ENCODE measurements at regions not wholly inside any gene's neighbourhood (a gene's known extent, or its start where the extent isn't known, plus 50 kb on each side); places are given as distances from the start of the nearest gene placed in this dataset.
A peak's percentile ranks its signal among the peaks of the same experiment; 100 is the strongest.
"Not testable (repeated sequence)": the region's sequence is repeated elsewhere in the genome, so short reads cannot be mapped to it uniquely, and the experiment has no call there.

DNA sequence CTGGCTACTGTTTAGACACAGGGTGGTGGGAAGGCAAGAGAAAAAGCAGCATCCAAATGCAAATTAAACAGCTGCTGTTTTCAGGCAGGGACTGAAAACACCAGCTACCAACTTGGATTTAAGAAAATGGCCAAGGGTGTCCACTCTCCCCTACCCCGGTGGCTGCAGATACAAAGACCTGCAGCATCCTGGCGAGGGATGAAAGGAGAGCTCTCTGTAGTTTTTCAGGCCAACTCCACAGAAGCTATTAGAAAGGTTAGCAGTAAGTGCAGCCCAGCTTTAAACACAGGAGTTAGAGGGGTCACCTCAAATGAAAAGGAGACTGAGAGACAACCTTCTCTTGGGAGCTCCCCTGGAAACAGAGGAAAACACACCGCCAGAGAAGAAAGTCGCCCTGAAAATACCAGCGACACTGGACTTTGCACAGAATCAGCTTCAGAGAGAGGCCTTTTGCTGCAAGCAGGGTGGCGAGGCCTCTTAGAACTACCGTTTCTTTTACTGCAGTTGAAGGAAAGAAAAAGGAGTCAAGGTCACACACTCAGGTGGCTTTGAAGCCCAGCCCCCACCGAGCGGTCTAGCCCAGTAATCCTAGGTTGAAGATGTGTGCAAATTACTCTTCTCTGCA lies 74.4 kb upstream of the TIAM1 start:
- Histone ChIP-seq H3K4me3 (ENCODE audit: low read length) (no peak overlapping the region), H3K9me3 (ENCODE audit: control insufficient read depth, low read depth, low read length) (no peaks in the 10 kb centered on the region), H3K36me3 (ENCODE audit: control insufficient read depth, insufficient read depth, low read length) (no peaks in the 10 kb centered on the region), H3K4me1 (ENCODE audit: control insufficient read depth, insufficient read depth, low read length) (no peaks in the 10 kb centered on the region), H3K27me3 (ENCODE audit: control insufficient read depth, insufficient read depth, low read length) (no peaks in the 10 kb centered on the region), H3K27ac (ENCODE audit: low read length) (no peak overlapping the region)
- WGBS (ENCODE audit: insufficient coverage, low lambda C conversion rate), result no CpG with 5 or more reads among the region's 9 CpGs
- no peak for DNase-seq

- H3K4me1 ChIP-seq (ENCODE audit: control insufficient read depth, insufficient read depth, low read length); H3K27me3 ChIP-seq (ENCODE audit: control insufficient read depth, insufficient read depth, low read length); H3K36me3 ChIP-seq (ENCODE audit: control insufficient read depth, insufficient read depth, low read length); H3K4me3 ChIP-seq (ENCODE audit: low read length); H3K9me3 ChIP-seq (ENCODE audit: control insufficient read depth, low read depth, low read length); H3K27ac ChIP-seq (ENCODE audit: low read length); DNase-seq: not testable (repeated sequence)
- 100% methylated on average over 1 of the region's 3 CpGs for WGBS (ENCODE audit: insufficient coverage, low lambda C conversion rate)
Observed at GRCh38 chr21:31417214-31417613, 73.2 kb upstream of the TIAM1 start.

- Histone ChIP-seq H3K27ac (ENCODE audit: low read length) (no peak overlapping the region), H3K4me1 (ENCODE audit: control insufficient read depth, insufficient read depth, low read length) (no peaks in the 10 kb centered on the region), H3K9me3 (ENCODE audit: control insufficient read depth, low read depth, low read length) (no peaks in the 10 kb centered on the region), H3K4me3 (ENCODE audit: low read length) (no peak overlapping the region), H3K27me3 (ENCODE audit: control insufficient read depth, insufficient read depth, low read length) (no peaks in the 10 kb centered on the region), H3K36me3 (ENCODE audit: control insufficient read depth, insufficient read depth, low read length) (no peaks in the 10 kb centered on the region)
- no peak for DNase-seq
- no CpG with 5 or more reads among the region's 2 CpGs for WGBS (ENCODE audit: insufficient coverage, low lambda C conversion rate)
Observed at GRCh38 chr21:31416465-31416864, 72.4 kb upstream of the TIAM1 start.

DNA sequence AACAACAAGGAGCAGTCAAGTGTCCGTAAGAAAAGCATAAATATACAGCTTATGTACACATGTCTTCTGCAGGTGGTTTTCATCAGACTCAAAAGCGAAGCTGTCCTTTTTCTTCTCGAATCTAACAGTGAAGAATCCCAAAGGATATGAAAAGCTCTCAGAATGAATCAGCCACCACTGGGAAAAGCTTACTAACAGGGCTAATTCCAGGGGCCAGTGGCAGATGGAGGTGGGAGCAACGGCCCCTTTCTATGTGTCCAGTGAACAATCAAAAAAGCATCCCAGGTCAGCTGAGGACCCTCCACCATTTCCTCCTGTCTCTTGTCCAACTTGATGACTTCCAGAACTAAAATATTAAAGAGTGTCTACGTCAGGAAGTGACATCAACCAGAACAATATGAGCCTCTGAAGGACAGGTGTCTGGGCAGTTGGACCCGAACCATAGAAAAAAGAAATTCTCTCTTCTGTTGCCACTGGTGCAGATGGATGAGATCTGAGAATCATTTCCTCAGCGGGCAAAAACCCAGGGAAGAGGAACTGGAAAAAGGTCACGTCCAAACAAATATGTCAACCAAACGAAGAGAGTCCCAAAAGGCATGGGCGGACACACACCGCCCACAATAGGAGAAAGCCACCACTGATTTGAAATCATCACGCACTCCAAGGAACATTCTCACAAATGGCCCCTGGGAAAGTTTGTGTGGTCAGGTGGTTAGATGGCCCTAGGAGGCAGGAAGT lies 70.4 kb upstream of the TIAM1 start:
- WGBS (ENCODE audit: insufficient coverage, low lambda C conversion rate), result 90% methylated on average over 2 of the region's 12 CpGs
- Histone ChIP-seq H3K27me3 (ENCODE audit: control insufficient read depth, insufficient read depth, low read length) (no peaks in the 10 kb centered on the region), H3K36me3 (ENCODE audit: control insufficient read depth, insufficient read depth, low read length) (no peaks in the 10 kb centered on the region), H3K4me3 (ENCODE audit: low read length) (no peak overlapping the region), H3K27ac (ENCODE audit: low read length) (no peak overlapping the region), H3K9me3 (ENCODE audit: control insufficient read depth, low read depth, low read length) (no peaks in the 10 kb centered on the region), H3K4me1 (ENCODE audit: control insufficient read depth, insufficient read depth, low read length) (no peaks in the 10 kb centered on the region)
- DNase-seq, result no peak

DNA sequence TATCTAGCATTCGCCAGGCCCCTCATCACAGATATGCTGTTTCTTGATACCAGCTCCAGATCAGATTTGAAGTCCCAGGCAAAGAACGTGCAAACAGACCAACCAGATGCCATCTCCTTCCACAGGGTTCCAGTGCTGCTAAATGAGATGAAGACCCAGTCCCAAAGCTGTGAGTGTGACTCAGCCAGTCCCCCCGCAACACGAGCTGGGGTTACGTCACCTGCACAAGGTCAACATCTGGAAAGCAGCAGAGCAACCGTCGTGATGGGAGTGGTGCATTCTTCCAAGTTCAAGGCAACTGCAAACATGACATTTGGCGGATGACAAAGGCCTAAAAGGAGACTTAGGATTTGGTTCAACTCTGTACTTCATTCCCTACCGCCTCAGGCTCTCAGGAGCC lies 69.6 kb upstream of the TIAM1 start:
- no peaks in the 10 kb centered on the region for H3K27me3 ChIP-seq (ENCODE audit: control insufficient read depth, insufficient read depth, low read length)
- H3K4me3 ChIP-seq (ENCODE audit: low read length), result no peak overlapping the region
- H3K36me3 ChIP-seq (ENCODE audit: control insufficient read depth, insufficient read depth, low read length), result no peaks in the 10 kb centered on the region
- no peaks in the 10 kb centered on the region for H3K4me1 ChIP-seq (ENCODE audit: control insufficient read depth, insufficient read depth, low read length)
- no peak for DNase-seq
- no peaks in the 10 kb centered on the region for H3K9me3 ChIP-seq (ENCODE audit: control insufficient read depth, low read depth, low read length)
- H3K27ac ChIP-seq (ENCODE audit: low read length), result no peak overlapping the region
- no CpG with 5 or more reads among the region's 9 CpGs for WGBS (ENCODE audit: insufficient coverage, low lambda C conversion rate)

DNA sequence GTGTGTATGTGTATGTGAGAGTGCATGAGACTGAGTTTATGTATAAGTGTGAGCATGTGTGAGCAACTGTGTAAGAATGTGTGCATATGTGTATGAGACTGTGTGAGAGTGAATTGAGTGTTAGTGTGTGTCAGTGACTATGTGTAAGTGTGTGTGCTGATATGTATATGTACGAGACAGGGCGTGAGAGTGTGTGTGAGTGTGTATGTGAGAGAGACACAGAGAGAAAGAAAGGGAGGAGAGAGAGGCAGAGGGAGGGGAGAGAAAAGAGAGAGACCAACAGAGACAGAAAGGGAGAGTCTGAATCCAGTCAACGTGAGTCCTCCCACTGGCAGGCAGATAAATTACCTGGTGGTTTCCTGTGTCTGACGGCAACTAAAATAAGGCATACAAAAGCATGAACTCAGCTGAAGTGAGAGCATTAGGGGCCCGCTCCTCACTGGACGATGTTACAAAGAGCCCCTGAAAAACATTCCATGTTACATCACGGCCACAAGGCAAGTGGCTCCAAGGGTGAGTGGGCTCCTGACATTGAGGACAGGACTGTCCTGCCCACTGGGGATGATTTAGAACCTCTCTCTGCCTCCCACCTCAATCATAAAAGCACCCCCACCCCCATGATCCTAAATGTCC lies 66.6 kb upstream of the TIAM1 start:
- DNase-seq, result peak in 1 of 2 donors; percentile 18
- H3K9me3 ChIP-seq (ENCODE audit: control insufficient read depth, low read depth, low read length), result no peaks in the 10 kb centered on the region
- no peak overlapping the region for H3K27ac ChIP-seq (ENCODE audit: low read length)
- H3K4me1 ChIP-seq (ENCODE audit: control insufficient read depth, insufficient read depth, low read length), result no peaks in the 10 kb centered on the region
- H3K4me3 ChIP-seq (ENCODE audit: low read length), result no peak overlapping the region
- H3K36me3 ChIP-seq (ENCODE audit: control insufficient read depth, insufficient read depth, low read length), result no peaks in the 10 kb centered on the region
- 83% methylated on average over 2 of the region's 7 CpGs for WGBS (ENCODE audit: insufficient coverage, low lambda C conversion rate)
- no peaks in the 10 kb centered on the region for H3K27me3 ChIP-seq (ENCODE audit: control insufficient read depth, insufficient read depth, low read length)

DNA sequence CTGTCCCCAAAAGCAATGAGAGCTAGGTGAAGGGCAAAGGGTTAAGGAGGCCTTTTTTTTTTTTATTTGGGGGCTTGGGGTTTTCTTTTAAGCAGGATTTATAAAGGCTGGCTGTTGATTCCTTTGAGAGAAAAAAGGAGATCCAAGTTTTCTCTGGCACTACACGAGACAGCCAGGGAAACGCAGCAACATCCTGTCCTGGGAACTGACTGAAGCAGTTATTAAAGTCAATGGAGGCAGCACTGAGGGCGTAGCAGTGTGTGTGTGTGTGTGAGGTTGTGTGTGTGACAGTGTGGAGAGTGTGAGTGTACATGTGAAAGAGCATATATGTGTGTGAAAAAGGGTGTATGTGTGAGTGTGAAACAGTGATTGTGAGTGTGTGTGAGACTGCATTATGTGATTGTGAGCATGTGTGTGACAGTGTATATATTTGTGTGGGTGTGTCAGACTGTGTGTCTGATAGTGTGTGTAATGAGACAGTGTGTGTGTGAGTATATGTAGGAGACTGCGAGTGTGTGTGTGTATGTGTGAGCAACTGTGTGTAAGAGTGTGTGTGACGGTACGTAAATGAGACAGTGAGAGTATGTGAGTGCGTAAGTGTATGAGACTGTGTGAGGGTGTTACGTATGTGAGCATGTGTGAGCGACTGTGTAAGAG lies 65.9 kb upstream of the TIAM1 start:
- peak in 1 of 2 donors; percentile 14 for DNase-seq
- Histone ChIP-seq H3K4me1 (ENCODE audit: control insufficient read depth, insufficient read depth, low read length) (no peaks in the 10 kb centered on the region), H3K27me3 (ENCODE audit: control insufficient read depth, insufficient read depth, low read length) (no peaks in the 10 kb centered on the region), H3K4me3 (ENCODE audit: low read length) (no peak overlapping the region), H3K36me3 (ENCODE audit: control insufficient read depth, insufficient read depth, low read length) (no peaks in the 10 kb centered on the region), H3K27ac (ENCODE audit: low read length) (no peak overlapping the region), H3K9me3 (ENCODE audit: control insufficient read depth, low read depth, low read length) (no peaks in the 10 kb centered on the region)
- WGBS (ENCODE audit: insufficient coverage, low lambda C conversion rate), result 96% methylated on average over 4 of the region's 9 CpGs

DNA sequence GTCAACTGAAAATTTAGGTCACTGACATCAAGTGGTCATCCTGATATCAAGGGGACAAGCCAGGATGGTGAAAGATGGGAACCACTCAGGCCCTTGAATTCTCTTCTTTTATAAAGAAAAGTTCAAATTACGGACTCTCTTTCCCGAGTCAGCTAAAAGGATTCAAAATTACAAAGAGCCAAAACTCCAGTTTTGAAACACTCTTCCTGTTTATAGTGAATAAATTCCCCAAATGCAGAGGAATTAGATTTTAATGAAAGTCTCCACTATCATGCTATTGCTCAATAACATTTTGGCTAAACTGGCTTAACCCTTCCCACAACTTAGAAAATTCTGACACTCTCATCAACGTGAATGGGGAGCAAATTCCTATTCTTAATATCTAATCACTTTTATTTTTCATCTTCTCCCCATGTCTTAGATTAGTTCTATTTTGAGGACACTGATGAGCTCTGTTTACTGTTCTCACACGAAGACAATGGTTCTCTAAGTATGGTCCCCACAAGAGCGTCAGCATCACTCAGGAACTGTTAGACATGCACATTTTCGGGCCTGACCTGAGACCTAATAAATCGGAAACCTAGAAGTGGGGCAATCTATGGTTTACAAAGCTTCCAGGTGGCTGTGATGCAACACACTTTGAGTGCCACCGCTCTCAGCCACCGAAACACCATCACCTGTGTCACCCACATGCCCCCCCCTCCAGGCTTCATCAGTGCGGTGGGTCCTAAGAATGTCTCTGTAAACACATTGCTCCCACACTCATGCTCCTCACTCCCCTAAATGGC lies 64.4 kb upstream of the TIAM1 start:
- DNase-seq, result no peak
- H3K27ac ChIP-seq (ENCODE audit: low read length), result no peak overlapping the region
- H3K9me3 ChIP-seq (ENCODE audit: control insufficient read depth, low read depth, low read length), result no peaks in the 10 kb centered on the region
- H3K27me3 ChIP-seq (ENCODE audit: control insufficient read depth, insufficient read depth, low read length), result no peaks in the 10 kb centered on the region
- no peak overlapping the region for H3K4me3 ChIP-seq (ENCODE audit: low read length)
- no peaks in the 10 kb centered on the region for H3K4me1 ChIP-seq (ENCODE audit: control insufficient read depth, insufficient read depth, low read length)
- WGBS (ENCODE audit: insufficient coverage, low lambda C conversion rate), result 72% methylated on average over 3 of the region's 10 CpGs
- H3K36me3 ChIP-seq (ENCODE audit: control insufficient read depth, insufficient read depth, low read length), result no peaks in the 10 kb centered on the region

GRCh38 chr21:31406510-31406909 lies 62.4 kb upstream of the TIAM1 start:
- H3K4me3 ChIP-seq (ENCODE audit: low read length), result no peak overlapping the region
- no peaks in the 10 kb centered on the region for H3K4me1 ChIP-seq (ENCODE audit: control insufficient read depth, insufficient read depth, low read length)
- H3K27me3 ChIP-seq (ENCODE audit: control insufficient read depth, insufficient read depth, low read length), result no peaks in the 10 kb centered on the region
- H3K27ac ChIP-seq (ENCODE audit: low read length), result no peak overlapping the region
- H3K36me3 ChIP-seq (ENCODE audit: control insufficient read depth, insufficient read depth, low read length), result no peaks in the 10 kb centered on the region
- H3K9me3 ChIP-seq (ENCODE audit: control insufficient read depth, low read depth, low read length), result no peaks in the 10 kb centered on the region
- DNase-seq, result no peak
- 100% methylated on average over 1 of the region's 2 CpGs for WGBS (ENCODE audit: insufficient coverage, low lambda C conversion rate)

DNA sequence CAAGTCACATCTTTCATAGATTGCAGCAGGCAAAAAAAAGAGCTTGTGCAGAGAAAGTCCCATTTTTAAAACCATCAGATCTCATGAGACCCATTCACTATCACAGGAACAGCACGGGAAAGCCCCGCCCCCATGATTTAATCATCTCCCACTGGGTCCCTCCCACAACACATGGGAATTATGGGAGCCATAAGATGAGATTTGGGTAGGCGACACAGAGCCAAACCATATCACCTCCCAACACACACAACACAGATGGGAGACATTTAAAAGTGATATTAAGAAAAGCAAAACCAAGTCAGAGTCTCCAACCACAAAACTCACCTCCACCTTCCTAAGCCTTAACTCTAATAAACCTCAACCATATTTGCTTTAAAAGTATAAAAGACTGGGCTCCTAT lies 61.5 kb upstream of the TIAM1 start:
- Histone ChIP-seq H3K9me3 (ENCODE audit: control insufficient read depth, low read depth, low read length) (no peaks in the 10 kb centered on the region), H3K36me3 (ENCODE audit: control insufficient read depth, insufficient read depth, low read length) (no peaks in the 10 kb centered on the region), H3K27ac (ENCODE audit: low read length) (no peak overlapping the region), H3K4me1 (ENCODE audit: control insufficient read depth, insufficient read depth, low read length) (no peaks in the 10 kb centered on the region), H3K4me3 (ENCODE audit: low read length) (no peak overlapping the region), H3K27me3 (ENCODE audit: control insufficient read depth, insufficient read depth, low read length) (no peaks in the 10 kb centered on the region)
- WGBS (ENCODE audit: insufficient coverage, low lambda C conversion rate), result no CpG with 5 or more reads among the region's 3 CpGs
- DNase-seq, result no peak
